ENCODE measurements at regions not wholly inside any gene's neighbourhood (a gene's known extent, or its start where the extent isn't known, plus 50 kb on each side); places are given as distances from the start of the nearest gene placed in this dataset.

DNA sequence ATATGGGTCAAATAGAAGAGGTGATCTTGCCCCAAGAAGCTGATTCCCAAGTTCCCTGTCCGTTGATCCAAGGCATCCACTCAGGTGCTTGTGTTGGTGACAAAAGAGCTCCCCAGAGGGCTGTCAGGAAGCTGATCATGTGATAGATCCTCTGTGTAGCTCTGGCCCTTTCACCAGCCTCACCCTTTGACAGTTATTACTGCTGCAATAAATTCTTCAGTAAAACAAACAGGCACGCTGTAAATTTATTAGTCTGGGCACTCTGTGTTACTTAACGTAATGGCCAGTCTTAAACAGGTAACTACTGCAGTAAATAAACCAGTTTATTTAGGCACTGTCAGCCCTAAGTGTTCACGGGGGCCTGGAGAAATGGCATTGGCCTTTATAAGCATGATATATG, 473.9 kb downstream of the BCL11B start:
- TF ChIP-seq TP53 (CRISPR knock-in tag; IDR thresholded peaks at IDR 0.05) (no peak), ETV6 (CRISPR knock-in tag; IDR thresholded peaks at IDR 0.05) (no peak), NFE2L1 (CRISPR knock-in tag; IDR thresholded peaks at IDR 0.05) (no peak), CREB1 (CRISPR knock-in tag; IDR thresholded peaks at IDR 0.05) (no peak), ZNF396 (CRISPR knock-in tag; IDR thresholded peaks at IDR 0.05; ENCODE audit: borderline replicate concordance) (no peak), EMX1 (CRISPR knock-in tag; IDR thresholded peaks at IDR 0.05) (no peak)
- TF ChIP-seq, protein P1, sequence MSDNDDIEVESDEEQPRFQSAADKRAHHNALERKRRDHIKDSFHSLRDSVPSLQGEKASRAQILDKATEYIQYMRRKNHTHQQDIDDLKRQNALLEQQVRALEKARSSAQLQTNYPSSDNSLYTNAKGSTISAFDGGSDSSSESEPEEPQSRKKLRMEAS (CRISPR knock-in tag; IDR thresholded peaks at IDR 0.05): no peak
- TF ChIP-seq, protein P2, sequence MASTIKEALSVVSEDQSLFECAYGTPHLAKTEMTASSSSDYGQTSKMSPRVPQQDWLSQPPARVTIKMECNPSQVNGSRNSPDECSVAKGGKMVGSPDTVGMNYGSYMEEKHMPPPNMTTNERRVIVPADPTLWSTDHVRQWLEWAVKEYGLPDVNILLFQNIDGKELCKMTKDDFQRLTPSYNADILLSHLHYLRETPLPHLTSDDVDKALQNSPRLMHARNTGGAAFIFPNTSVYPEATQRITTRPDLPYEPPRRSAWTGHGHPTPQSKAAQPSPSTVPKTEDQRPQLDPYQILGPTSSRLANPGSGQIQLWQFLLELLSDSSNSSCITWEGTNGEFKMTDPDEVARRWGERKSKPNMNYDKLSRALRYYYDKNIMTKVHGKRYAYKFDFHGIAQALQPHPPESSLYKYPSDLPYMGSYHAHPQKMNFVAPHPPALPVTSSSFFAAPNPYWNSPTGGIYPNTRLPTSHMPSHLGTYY (CRISPR knock-in tag; IDR thresholded peaks at IDR 0.05): no peak
- ChIA-PET CTCF (no interaction called here), POLR2A (no interaction called here)
- peaks cover 14% of the 10 kb centered on the region for H3K36me3 Mint-ChIP-seq
- no peak overlapping the region for H3K27ac Mint-ChIP-seq
- ATAC-seq (no peak), DNase-seq (ENCODE audit: low spot score) (no peak)
- H3K9me3 Mint-ChIP-seq: peaks cover 23% of the 10 kb centered on the region
- 0 out of 2 replicates have a peak, but pooled peaks cover 3% of the 10 kb centered on the region for H3K4me1 Mint-ChIP-seq
- no peaks in the 10 kb centered on the region for H3K27me3 Mint-ChIP-seq (ENCODE audit: low read depth)
- H3K4me3 Mint-ChIP-seq: no peak overlapping the region

DNA sequence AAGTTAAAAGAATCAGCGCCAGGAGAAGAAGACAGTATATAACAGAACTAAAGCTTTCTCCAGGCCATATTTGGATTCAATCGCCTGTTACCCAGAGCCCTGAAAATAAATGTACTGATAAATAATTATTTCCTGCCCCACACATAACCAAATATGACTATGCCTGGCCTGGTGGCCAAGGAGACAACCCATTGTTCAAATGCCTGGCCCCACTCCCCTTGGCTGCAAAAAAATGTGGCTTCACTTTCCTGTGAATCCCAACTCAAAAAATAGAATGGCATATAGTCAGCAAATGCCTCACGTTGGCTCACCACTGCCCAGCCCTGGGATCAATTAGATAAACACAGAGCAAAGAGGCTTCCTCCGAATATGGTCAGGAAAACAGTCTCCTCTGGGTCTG, 472.1 kb downstream of the BCL11B start:
- no peak overlapping the region for H3K4me3 Mint-ChIP-seq
- CTCF ChIA-PET: no interaction called here
- H3K27me3 Mint-ChIP-seq (ENCODE audit: low read depth): no peaks in the 10 kb centered on the region
- DNase-seq (ENCODE audit: low spot score): no peak
- H3K36me3 Mint-ChIP-seq: no peaks in the 10 kb centered on the region
- TF ChIP-seq, protein P3, sequence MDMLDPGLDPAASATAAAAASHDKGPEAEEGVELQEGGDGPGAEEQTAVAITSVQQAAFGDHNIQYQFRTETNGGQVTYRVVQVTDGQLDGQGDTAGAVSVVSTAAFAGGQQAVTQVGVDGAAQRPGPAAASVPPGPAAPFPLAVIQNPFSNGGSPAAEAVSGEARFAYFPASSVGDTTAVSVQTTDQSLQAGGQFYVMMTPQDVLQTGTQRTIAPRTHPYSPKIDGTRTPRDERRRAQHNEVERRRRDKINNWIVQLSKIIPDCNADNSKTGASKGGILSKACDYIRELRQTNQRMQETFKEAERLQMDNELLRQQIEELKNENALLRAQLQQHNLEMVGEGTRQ (CRISPR knock-in tag; IDR thresholded peaks at IDR 0.05): no peak
- TF ChIP-seq RORB (CRISPR knock-in tag; IDR thresholded peaks at IDR 0.05) (no peak), ZBTB21 (CRISPR knock-in tag; IDR thresholded peaks at IDR 0.05; ENCODE audit: borderline replicate concordance) (no peak), ZNF138 (CRISPR knock-in tag; conservative IDR thresholded peaks at IDR 0.05) (no peak), JAZF1 (CRISPR knock-in tag; IDR thresholded peaks at IDR 0.05) (no peak), SMAD4 (CRISPR knock-in tag; IDR thresholded peaks at IDR 0.05) (no peak), ZNF423 (CRISPR knock-in tag; IDR thresholded peaks at IDR 0.05) (no peak), CREM (CRISPR knock-in tag; IDR thresholded peaks at IDR 0.05) (no peak), GRHL2 (CRISPR knock-in tag; IDR thresholded peaks at IDR 0.05; ENCODE audit: insufficient replicate concordance, severe bottlenecking) (no peak), ZNF219 (CRISPR knock-in tag; IDR thresholded peaks at IDR 0.05; ENCODE audit: borderline replicate concordance) (no peak)
- TF ChIP-seq, protein P4, sequence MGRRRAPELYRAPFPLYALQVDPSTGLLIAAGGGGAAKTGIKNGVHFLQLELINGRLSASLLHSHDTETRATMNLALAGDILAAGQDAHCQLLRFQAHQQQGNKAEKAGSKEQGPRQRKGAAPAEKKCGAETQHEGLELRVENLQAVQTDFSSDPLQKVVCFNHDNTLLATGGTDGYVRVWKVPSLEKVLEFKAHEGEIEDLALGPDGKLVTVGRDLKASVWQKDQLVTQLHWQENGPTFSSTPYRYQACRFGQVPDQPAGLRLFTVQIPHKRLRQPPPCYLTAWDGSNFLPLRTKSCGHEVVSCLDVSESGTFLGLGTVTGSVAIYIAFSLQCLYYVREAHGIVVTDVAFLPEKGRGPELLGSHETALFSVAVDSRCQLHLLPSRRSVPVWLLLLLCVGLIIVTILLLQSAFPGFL (CRISPR knock-in tag; IDR thresholded peaks at IDR 0.05; ENCODE audit: borderline replicate concordance): no peak
- TF ChIP-seq, protein P5, sequence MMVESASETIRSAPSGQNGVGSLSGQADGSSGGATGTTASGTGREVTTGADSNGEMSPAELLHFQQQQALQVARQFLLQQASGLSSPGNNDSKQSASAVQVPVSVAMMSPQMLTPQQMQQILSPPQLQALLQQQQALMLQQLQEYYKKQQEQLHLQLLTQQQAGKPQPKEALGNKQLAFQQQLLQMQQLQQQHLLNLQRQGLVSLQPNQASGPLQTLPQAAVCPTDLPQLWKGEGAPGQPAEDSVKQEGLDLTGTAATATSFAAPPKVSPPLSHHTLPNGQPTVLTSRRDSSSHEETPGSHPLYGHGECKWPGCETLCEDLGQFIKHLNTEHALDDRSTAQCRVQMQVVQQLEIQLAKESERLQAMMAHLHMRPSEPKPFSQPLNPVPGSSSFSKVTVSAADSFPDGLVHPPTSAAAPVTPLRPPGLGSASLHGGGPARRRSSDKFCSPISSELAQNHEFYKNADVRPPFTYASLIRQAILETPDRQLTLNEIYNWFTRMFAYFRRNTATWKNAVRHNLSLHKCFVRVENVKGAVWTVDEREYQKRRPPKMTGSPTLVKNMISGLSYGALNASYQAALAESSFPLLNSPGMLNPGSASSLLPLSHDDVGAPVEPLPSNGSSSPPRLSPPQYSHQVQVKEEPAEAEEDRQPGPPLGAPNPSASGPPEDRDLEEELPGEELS (CRISPR knock-in tag; IDR thresholded peaks at IDR 0.05): no peak
- TF ChIP-seq, protein P6, sequence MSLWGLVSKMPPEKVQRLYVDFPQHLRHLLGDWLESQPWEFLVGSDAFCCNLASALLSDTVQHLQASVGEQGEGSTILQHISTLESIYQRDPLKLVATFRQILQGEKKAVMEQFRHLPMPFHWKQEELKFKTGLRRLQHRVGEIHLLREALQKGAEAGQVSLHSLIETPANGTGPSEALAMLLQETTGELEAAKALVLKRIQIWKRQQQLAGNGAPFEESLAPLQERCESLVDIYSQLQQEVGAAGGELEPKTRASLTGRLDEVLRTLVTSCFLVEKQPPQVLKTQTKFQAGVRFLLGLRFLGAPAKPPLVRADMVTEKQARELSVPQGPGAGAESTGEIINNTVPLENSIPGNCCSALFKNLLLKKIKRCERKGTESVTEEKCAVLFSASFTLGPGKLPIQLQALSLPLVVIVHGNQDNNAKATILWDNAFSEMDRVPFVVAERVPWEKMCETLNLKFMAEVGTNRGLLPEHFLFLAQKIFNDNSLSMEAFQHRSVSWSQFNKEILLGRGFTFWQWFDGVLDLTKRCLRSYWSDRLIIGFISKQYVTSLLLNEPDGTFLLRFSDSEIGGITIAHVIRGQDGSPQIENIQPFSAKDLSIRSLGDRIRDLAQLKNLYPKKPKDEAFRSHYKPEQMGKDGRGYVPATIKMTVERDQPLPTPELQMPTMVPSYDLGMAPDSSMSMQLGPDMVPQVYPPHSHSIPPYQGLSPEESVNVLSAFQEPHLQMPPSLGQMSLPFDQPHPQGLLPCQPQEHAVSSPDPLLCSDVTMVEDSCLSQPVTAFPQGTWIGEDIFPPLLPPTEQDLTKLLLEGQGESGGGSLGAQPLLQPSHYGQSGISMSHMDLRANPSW (CRISPR knock-in tag; conservative IDR thresholded peaks at IDR 0.05; ENCODE audit: low read depth): no peak
- TF ChIP-seq, protein P1 (CRISPR knock-in tag; IDR thresholded peaks at IDR 0.05): no peak
- POLR2A ChIA-PET: no interaction called here
- H3K4me1 Mint-ChIP-seq: 0 out of 2 replicates have a peak, but pooled peaks cover 3% of the 10 kb centered on the region
- no peak for ATAC-seq
- H3K9me3 Mint-ChIP-seq: peaks cover 15% of the 10 kb centered on the region
- H3K27ac Mint-ChIP-seq: no peak overlapping the region

All from WTC11 (cell line).